ENCODE measurements at regions not wholly inside any gene's neighbourhood (a gene's known extent, or its start where the extent isn't known, plus 50 kb on each side); places are given as distances from the start of the nearest gene placed in this dataset.

- DNase-seq (ENCODE audit: low read depth, low spot score), result no peak
These were observed 167.2 kb downstream of the C9orf152 start for GRCh38 chr9:110040788-110041187.

DNA sequence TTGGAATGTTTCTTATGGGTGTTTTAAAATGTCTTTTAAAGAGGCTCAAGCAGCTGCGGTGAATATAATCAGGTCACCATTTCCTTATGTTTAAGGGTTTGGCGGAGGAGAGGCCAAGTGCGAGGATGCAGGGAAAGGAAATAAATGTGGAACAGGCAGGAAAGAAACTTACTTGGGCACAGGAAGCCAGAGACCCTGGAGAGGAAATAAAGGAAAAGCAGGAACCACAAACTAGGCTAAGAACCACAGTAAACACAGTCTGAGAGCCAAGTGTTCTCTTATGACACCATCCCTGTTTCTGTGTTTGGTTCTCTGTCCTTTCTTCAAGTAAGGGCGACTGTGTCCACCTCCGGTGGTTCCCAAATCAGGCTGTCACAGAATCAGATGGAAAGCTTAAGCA, 166.5 kb downstream of the C9orf152 start:
- H3K27ac ChIP-seq, result no peak overlapping the region
- no peak for DNase-seq (ENCODE audit: low read depth, low spot score)

More at GRCh38 chr9:110040788-110041187, 167.2 kb downstream of the C9orf152 start:
- no peak overlapping the region for H3K27ac ChIP-seq

GRCh38 chr9:110047232-110047954, 160.6 kb downstream of the C9orf152 start:
- no peak for DNase-seq (ENCODE audit: low read depth, low spot score)
- H3K27ac ChIP-seq, result no peak overlapping the region

DNA sequence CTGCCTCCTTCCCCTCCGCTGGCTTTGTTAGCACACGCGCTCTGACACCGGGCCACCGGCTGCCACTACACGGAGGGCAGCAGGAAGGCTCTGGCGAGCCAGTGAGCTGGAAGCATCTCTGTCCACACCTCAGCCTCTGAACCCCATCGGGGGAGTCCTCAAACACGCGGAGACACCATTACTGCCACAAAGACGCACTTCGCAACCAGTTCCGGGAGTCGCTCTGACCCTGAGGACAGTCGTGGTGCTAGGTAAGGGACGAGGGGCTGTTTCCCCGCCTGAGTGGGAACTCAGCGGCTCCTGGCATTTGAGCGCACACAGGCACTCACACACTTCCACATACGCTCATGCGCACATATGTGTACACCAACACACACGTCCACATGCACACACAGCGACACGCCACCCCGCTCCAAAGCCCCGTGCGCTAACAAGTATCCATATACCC, 160.0 kb downstream of the C9orf152 start:
- no peak for DNase-seq (ENCODE audit: low read depth, low spot score)
- H3K27ac ChIP-seq, result no peak overlapping the region

GRCh38 chr9:110048403-110048975, 159.5 kb downstream of the C9orf152 start:
- peak overlapping the region; percentile 72 for H3K27ac ChIP-seq
- DNase-seq (ENCODE audit: low read depth, low spot score), result no peak

GRCh38 chr9:110048976-110049698, 158.8 kb downstream of the C9orf152 start:
- DNase-seq (ENCODE audit: low read depth, low spot score), result no peak
- peak overlapping the region; percentile 72 for H3K27ac ChIP-seq

GRCh38 chr9:110049699-110050450, 158.1 kb downstream of the C9orf152 start:
- peak overlapping the region; percentile 72 for H3K27ac ChIP-seq
- DNase-seq (ENCODE audit: low read depth, low spot score), result no peak

DNA sequence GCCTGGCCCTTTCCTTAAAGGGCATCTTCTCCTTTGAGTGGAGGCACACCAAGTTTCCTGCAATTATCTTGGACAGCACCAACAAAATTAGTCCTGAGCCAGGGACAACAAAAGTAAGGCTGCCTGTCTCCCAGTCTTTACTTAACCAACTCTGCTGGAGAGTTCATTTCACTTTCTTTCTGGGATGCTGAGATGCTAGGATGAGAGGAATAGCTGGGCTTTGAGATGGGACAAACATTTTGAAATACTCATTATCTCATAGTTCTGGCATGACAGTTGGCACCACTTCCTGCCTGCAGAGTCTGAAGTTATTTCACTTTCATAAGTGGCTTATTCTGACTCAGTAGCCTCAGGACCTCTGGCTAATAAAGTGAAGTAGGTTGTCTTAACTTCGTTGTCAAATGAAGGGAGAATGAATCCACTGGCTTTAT, 157.0 kb downstream of the C9orf152 start:
- DNase-seq (ENCODE audit: low read depth, low spot score), result peak; percentile 74
- H3K27ac ChIP-seq, result peak overlapping the region; percentile 72

DNA sequence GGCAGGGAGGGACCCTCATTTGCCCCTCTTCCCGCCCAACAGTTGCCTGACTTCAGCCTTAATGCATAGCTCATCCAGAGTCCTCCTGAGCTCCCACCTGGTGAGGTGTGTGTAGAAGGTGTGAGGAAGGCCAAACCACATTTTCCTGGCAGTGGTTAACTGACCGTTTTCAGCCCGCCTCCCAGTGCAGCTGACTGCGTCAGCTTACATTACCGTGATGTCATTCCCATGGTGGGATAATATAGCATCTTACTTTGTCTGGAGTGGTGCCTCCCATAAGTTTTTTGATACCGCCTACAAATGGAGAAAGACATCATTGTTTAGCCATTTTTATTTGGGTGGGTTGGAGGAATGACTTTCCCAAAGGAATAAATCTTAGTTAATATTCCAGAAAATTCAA, 151.9 kb downstream of the C9orf152 start:
- no peak overlapping the region for H3K27ac ChIP-seq
- no peak for DNase-seq (ENCODE audit: low read depth, low spot score)

DNA sequence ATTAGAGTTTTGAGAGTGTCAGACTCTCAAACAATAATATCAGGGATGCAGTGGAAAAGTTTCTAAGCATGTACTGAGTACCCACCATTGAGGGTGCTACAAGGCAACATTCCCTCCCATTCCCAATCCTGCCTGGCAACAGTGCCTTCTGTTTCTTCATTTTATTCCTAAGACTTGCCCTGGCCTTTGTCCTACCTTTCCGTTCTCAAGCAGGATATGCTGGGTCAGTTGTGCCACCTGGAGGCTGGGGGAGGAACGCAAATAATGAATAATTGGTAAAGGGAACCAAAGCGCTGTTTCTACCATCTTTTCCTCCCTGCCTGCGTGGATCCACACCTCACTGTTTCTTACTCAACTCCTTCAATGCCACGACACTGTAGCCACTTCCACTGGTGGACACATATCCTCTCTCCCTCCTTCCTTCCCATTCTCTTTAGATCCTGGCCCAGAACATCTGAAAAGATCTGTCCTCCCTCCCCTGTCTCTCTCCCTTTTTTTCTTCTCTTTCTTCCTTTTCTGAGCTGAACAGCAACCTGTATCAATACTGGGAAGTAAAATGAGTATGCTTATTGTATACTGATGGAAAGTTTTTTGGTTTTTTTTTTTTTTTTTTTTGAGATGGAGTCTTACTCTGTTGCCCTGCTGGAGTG, 149.5 kb downstream of the C9orf152 start:
- no peak overlapping the region for H3K27ac ChIP-seq
- no peak for DNase-seq (ENCODE audit: low read depth, low spot score)

DNA sequence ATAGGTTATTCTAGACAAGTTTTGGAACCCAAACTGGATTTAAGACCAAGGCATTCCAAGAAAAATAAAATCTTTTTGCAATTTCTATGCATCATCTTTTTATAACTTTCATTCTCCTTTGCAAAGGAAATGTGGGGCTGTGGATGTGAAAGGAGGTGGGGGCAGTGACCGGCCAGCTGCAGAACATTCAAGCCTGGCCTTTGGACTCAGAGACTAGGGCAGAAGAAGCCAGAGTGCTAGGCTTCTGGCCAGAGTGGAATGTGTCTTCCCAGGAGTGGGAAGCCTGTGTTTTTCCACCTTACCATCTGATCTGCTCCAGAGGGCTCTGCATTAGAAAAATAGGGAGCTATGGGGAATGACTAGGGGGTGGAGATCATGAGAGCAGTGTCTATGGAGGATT, 148.5 kb downstream of the C9orf152 start:
- DNase-seq (ENCODE audit: low read depth, low spot score), result no peak

DNA sequence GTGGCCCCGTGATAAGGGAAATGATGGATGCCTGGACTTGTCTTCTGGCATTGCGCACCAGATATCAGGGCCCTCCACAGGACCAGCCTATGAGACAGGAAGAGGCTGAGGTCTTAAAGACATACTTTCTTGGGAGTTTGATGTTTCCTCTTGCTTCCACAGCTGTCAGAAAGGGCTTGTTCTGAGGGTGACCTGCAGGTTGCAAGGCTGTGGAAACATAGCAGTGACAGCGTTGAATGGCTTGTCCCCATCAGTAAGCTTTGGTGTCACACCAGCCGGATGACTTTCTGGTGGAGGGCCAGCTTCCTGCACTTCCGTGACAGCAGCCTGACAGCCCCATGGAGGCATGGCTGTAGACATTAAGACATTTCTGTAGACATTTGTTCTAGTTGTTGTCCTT, 143.2 kb downstream of the C9orf152 start:
- no peak for DNase-seq (ENCODE audit: low read depth, low spot score)
- H3K27ac ChIP-seq, result no peak overlapping the region

More for the DNA sequence above, 148.5 kb downstream of the C9orf152 start:
- H3K27ac ChIP-seq, result no peak overlapping the region

- no peak for DNase-seq (ENCODE audit: low read depth, low spot score)
- H3K27ac ChIP-seq, result no peak overlapping the region
These were observed 142.4 kb downstream of the C9orf152 start for GRCh38 chr9:110065532-110065931.

GRCh38 chr9:110066929-110067716, 140.8 kb downstream of the C9orf152 start:
- DNase-seq (ENCODE audit: low read depth, low spot score), result no peak
- peak overlapping the region; percentile 9 for H3K27ac ChIP-seq

DNA sequence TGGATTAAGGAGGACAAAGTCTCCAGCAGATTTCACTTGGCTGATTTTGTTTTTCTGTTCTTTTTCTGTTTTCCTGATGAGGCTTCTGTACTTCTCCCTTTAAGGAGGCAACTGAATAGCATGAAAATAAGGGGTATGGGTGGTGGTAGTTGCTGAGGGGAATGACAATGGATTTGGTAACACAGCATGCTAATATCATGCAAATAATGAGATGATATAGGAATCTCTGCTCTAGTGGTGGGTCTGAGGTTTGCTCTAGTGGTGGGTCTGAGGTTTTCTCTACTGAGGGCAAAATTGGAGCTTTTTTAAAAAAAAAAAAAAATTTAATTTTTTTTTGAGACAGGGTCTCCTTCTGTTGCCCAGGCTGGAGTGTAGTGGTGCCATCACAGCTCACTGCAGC, 139.7 kb downstream of the C9orf152 start:
- DNase-seq (ENCODE audit: low read depth, low spot score), result no peak
- no peak overlapping the region for H3K27ac ChIP-seq

DNA sequence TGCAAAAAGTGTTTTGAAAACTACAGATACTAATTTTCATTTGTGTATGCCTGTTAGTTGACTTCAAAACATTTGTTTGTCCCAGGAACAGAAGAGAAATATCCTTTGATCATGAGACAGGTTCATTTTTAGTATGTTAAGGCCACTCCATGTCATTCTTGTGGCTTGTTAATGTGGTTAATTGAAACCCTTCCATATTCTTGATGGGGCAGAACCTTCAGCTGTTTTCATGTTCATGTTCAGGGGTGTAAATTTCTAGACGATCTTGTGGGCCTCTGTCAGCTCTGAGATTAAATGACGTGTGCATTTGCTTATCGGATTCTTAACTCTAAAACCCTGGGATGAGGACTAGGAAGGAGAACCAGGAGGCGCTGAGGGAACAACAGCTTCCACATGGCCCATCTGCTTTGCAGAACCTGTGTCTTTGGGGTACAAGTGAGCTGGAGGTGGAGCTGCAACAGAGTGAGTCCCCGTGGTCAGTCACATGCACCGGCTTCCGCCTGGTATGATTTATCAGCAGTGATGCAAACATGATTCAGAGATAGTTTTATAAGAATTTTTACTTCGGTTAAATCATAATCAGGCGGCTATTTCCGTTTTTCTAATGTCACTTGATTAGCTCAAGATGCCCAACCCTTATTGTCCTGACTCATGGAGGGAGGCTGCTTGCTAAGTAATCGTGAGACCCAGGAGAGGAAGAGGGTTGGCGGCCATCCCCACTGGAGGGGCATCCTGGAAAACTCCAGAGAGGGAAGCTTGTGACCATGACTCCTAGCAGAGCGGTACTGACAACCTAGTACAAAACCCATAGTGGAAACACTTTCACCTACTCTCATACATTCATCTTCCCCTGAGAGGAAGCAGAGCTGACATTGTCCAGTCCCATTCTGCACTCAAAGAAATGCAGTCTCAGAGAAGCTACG, 138.4 kb downstream of the C9orf152 start:
- DNase-seq (ENCODE audit: low read depth, low spot score), result no peak
- peak overlapping the region; percentile 45 for H3K27ac ChIP-seq

DNA sequence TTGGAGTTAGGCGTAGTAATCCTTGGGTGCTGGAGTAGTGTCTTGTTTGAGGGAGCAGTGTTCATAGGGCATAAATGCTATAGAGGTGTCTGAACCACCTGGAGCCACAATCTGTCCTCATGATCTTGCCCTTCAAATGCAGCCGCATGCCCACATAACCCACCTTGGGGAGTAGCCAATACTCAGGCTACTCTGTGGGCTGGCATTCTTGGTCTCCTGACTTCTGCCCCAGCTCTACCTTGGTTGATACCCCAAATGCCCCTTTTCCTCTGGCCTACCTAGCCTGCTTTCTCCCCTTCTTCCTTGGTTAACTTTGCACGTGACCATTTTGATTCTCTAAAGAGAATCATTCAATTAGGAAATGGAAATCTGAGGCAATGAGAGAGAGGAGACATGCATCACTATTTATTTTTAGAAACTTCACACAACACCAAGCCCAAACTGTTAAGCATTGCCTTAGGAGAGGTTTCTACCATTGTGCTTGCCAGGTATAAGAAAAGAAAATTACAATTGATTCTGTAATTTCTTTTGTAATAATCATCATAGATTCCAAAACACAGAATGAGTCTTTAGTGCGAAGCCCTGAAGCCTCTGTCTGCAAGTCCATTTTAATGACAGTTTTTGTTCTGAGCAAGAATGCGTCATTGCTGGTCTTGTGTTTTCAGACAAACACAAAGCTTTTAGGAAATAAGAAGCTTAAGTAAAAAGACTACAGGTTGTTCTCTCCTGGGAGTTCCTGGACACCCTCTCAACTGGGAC, 135.2 kb downstream of the C9orf152 start:
- no peak for DNase-seq (ENCODE audit: low read depth, low spot score)
- H3K27ac ChIP-seq, result no peak overlapping the region
